Endothelial cell of umbilical vein (primary cell): ENCODE measurements at regions not wholly inside any gene's neighbourhood (a gene's known extent, or its start where the extent isn't known, plus 50 kb on each side); places are given as distances from the start of the nearest gene placed in this dataset.

ENCODE experiments used
- EZH2 ChIP-seq: IDR thresholded peaks from 2 replicates; pipeline ENCODE4 v1.6.1; 2012; ENCODE audit warnings: borderline replicate concordance, low read depth, mild to moderate bottlenecking, moderate library complexity, low read length, inconsistent platforms; ENCODE audit not compliant: severe bottlenecking
- POLR2A ChIP-seq: IDR thresholded peaks from 2 replicates; pipeline ENCODE4 v1.6.1; 2012; ENCODE audit warnings: low read depth, mild to moderate bottlenecking, control low read depth, low read length
- POLR2AphosphoS5 ChIP-seq: IDR thresholded peaks from 2 replicates; pipeline ENCODE4 v1.6.1; 2012; ENCODE audit warnings: low read depth, mild to moderate bottlenecking, control low read depth, low read length, moderate library complexity; ENCODE audit not compliant: insufficient read depth
- TF ChIP-seq, protein P1 (sequence below), 2 donors: IDR thresholded peaks; 1 replicate in 1 of 2; 2 replicates in 1 of 2; pipeline ENCODE4 v1.5.1; 2011; ENCODE audit warnings: low read length in 2 of 2, mild to moderate bottlenecking in 2 of 2, moderate library complexity in 2 of 2, control low read depth in 1 of 2, inconsistent platforms in 1 of 2, low read depth in 1 of 2; ENCODE audit not compliant: insufficient read depth in 1 of 2; ENCODE audit errors: extremely low read depth in 1 of 2

DNA sequence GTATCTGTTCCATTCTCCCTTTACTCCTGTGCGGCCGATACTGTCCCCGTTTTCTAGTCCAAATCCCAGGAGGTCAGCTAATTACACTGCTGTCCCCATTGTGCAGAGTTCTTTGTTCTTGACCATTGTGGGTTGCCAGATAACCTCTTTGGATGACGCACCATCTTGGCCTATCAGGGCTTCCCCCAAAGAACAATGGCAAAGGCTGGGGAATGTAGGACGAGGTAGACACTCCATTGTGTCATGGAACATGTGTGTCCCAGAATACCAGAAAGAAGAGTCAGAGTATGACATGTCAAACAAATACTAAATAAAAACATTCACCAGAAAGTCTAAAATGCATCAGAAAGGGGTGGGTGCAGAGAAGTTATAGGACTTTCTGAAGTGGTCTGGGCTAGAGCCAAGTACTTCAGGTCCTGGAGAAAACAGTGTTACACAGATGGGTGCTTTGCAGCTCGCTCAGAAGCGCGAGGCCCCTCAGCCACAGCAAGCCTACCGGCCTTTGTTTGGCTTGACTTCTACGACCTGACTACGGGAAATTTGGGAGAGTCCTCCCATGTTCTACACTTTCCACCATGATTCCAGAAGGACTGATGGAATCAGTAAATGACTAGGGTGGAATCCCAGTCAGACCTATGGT, 83.2 kb upstream of the SSBP2 start:
- TF ChIP-seq POLR2A (no peak), POLR2AphosphoS5 (no peak), EZH2 (no peak)
- TF ChIP-seq, protein P1, sequence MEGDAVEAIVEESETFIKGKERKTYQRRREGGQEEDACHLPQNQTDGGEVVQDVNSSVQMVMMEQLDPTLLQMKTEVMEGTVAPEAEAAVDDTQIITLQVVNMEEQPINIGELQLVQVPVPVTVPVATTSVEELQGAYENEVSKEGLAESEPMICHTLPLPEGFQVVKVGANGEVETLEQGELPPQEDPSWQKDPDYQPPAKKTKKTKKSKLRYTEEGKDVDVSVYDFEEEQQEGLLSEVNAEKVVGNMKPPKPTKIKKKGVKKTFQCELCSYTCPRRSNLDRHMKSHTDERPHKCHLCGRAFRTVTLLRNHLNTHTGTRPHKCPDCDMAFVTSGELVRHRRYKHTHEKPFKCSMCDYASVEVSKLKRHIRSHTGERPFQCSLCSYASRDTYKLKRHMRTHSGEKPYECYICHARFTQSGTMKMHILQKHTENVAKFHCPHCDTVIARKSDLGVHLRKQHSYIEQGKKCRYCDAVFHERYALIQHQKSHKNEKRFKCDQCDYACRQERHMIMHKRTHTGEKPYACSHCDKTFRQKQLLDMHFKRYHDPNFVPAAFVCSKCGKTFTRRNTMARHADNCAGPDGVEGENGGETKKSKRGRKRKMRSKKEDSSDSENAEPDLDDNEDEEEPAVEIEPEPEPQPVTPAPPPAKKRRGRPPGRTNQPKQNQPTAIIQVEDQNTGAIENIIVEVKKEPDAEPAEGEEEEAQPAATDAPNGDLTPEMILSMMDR (IDR thresholded peaks at IDR 0.05; ENCODE audit: extremely low read depth in 1 of 2, insufficient read depth in 1 of 2, low read depth in 1 of 2, low read length in 2 of 2) = no peak
